Fibroblast of lung (primary cell): ENCODE measurements at regions not wholly inside any gene's neighbourhood (a gene's known extent, or its start where the extent isn't known, plus 50 kb on each side); places are given as distances from the start of the nearest gene placed in this dataset.

ENCODE experiments used
- DNase-seq, 2 donors: peaks; one replicate each; pipeline versions ENCODE4 v3.0.0 to v3.0.0-alpha.2; 2010; ENCODE audit warnings: low read depth in 2 of 2
- H2AFZ ChIP-seq: 2 replicates; pipeline ENCODE4 v1.5.1; 2012; ENCODE audit warnings: low read length, control low read depth, inconsistent platforms
- H3K27ac ChIP-seq: 2 replicates; pipeline ENCODE4 v1.5.1; 2011; ENCODE audit warnings: low read length, control low read depth; ENCODE audit not compliant: insufficient read depth
- H3K27me3 ChIP-seq: 2 replicates; pipeline ENCODE4 v1.5.1; 2011; ENCODE audit warnings: mild to moderate bottlenecking, low read length; ENCODE audit not compliant: control insufficient read depth, insufficient read depth
- H3K36me3 ChIP-seq: 2 replicates; pipeline ENCODE4 v1.5.1; 2011; ENCODE audit warnings: low read length; ENCODE audit not compliant: control insufficient read depth, insufficient read depth
- H3K4me1 ChIP-seq: 2 replicates; pipeline ENCODE4 v1.5.1; 2011; ENCODE audit warnings: low read length; ENCODE audit not compliant: control insufficient read depth, insufficient read depth; ENCODE audit errors: extremely low read depth
- H3K4me2 ChIP-seq: 2 replicates; pipeline ENCODE4 v1.5.1; 2011; ENCODE audit warnings: low read length, control low read depth; ENCODE audit not compliant: insufficient read depth; ENCODE audit errors: extremely low read depth
- H3K4me3 ChIP-seq, 4 experiments: fragments of 200-600 bp in 1 of 4; sonication (generic) in 1 of 4; replicated peaks in 1 of 4; 2 replicates each; pipeline ENCODE4 v1.5.1; 2011 to 2016; ENCODE audit warnings: low read length in 4 of 4, low read depth in 3 of 4, mild to moderate bottlenecking in 3 of 4, control low read depth in 2 of 4, inconsistent platforms in 1 of 4, mixed read lengths in 1 of 4; ENCODE audit not compliant: insufficient read depth in 1 of 4; ENCODE audit errors: control extremely low read depth in 1 of 4
- H3K79me2 ChIP-seq: 2 replicates; pipeline ENCODE4 v1.5.1; 2012; ENCODE audit warnings: mild to moderate bottlenecking, low read length, inconsistent platforms; ENCODE audit not compliant: control insufficient read depth, insufficient read depth
- H3K9ac ChIP-seq: 2 replicates; pipeline ENCODE4 v1.5.1; 2011; ENCODE audit warnings: mild to moderate bottlenecking, low read length, control low read depth; ENCODE audit not compliant: insufficient read depth
- H3K9me3 ChIP-seq: 2 replicates; pipeline ENCODE4 v1.5.1; 2012; ENCODE audit warnings: low read depth, low read length; ENCODE audit not compliant: control insufficient read depth, insufficient read depth
- H4K20me1 ChIP-seq: 2 replicates; pipeline ENCODE4 v1.5.1; 2011; ENCODE audit warnings: low read length; ENCODE audit not compliant: control insufficient read depth, insufficient read depth; ENCODE audit errors: extremely low read depth
- EZH2 ChIP-seq: IDR thresholded peaks from 2 replicates; pipeline ENCODE4 v1.5.1; 2012; ENCODE audit warnings: low read length, control low read depth, mild to moderate bottlenecking; ENCODE audit errors: missing control alignments
- TF ChIP-seq, protein P1 (sequence below), 2 donors: IDR thresholded peaks in 1 of 2; conservative IDR thresholded peaks in 1 of 2; 1 replicate in 1 of 2; 2 replicates in 1 of 2; pipeline ENCODE4 v1.5.1; 2011 to 2012; ENCODE audit warnings: low read length in 2 of 2, control low read depth in 1 of 2, inconsistent platforms in 1 of 2, low read depth in 1 of 2, mild to moderate bottlenecking in 1 of 2

DNA sequence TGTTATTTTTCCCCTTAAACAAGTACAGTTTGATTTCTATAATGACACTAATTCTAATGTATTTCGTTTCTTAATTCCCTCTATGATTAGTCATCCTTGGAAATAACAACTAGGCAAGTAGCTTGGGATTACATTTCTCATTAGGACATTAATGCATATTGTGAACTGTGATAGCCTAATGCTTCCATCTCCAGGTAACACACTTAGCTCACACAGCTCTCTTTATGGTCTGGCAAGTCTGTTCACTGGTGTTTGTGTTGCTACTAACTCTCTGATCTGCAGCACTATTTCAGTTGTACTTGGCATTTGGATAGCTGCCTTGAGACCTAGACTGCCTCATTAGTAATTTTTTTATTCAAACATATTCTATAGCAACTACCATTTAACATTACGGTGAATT lies 853.2 kb downstream of the SORCS3 start:
- Histone ChIP-seq H4K20me1 (no peaks in the 10 kb centered on the region), H3K27me3 (no peaks in the 10 kb centered on the region), H3K9ac (no peak overlapping the region), H3K27ac (no peak overlapping the region), H2AFZ (no peak overlapping the region), H3K4me2 (no peak overlapping the region), H3K4me1 (no peaks in the 10 kb centered on the region), H3K36me3 (no peaks in the 10 kb centered on the region), H3K9me3 (no peaks in the 10 kb centered on the region), H3K79me2 (no peaks in the 10 kb centered on the region), H3K4me3 (no peak overlapping the region)
- no peak for TF ChIP-seq EZH2
- TF ChIP-seq, protein P1, sequence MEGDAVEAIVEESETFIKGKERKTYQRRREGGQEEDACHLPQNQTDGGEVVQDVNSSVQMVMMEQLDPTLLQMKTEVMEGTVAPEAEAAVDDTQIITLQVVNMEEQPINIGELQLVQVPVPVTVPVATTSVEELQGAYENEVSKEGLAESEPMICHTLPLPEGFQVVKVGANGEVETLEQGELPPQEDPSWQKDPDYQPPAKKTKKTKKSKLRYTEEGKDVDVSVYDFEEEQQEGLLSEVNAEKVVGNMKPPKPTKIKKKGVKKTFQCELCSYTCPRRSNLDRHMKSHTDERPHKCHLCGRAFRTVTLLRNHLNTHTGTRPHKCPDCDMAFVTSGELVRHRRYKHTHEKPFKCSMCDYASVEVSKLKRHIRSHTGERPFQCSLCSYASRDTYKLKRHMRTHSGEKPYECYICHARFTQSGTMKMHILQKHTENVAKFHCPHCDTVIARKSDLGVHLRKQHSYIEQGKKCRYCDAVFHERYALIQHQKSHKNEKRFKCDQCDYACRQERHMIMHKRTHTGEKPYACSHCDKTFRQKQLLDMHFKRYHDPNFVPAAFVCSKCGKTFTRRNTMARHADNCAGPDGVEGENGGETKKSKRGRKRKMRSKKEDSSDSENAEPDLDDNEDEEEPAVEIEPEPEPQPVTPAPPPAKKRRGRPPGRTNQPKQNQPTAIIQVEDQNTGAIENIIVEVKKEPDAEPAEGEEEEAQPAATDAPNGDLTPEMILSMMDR (conservative IDR thresholded peaks at IDR 0.05 in 1 of 2, IDR thresholded peaks at IDR 0.05 in 1 of 2; ENCODE audit: low read depth in 1 of 2, low read length in 2 of 2): no peak
- no peak for DNase-seq

DNA sequence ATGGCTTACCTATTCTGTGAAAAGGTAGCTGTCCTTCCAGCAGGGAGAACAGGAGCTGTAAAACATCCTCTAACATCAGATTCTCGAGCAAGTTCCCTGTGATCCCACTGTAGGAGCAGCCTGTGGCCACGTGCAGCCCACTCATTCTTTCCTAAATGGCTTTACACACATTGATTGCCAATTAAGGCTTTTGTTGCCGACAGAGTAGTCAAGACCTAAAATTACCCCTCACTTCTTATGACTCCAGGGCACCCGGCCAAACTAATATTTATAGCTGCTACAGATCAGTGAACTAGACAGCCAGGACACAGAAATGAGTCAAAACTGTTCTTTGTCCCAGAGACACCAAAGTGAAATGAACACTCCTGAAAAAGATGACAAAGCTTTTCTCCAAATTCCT lies 832.1 kb downstream of the SORCS3 start:
- Histone ChIP-seq H3K4me2 (no peak overlapping the region), H3K4me1 (no peaks in the 10 kb centered on the region), H3K9me3 (no peaks in the 10 kb centered on the region), H3K4me3 (no peak overlapping the region), H3K79me2 (no peaks in the 10 kb centered on the region), H3K27ac (no peak overlapping the region), H3K9ac (no peak overlapping the region), H3K27me3 (no peaks in the 10 kb centered on the region), H3K36me3 (no peaks in the 10 kb centered on the region), H2AFZ (no peak overlapping the region), H4K20me1 (no peaks in the 10 kb centered on the region)
- TF ChIP-seq, protein P1 (conservative IDR thresholded peaks at IDR 0.05 in 1 of 2, IDR thresholded peaks at IDR 0.05 in 1 of 2; ENCODE audit: low read depth in 1 of 2, low read length in 2 of 2): no peak
- DNase-seq: no peak

DNA sequence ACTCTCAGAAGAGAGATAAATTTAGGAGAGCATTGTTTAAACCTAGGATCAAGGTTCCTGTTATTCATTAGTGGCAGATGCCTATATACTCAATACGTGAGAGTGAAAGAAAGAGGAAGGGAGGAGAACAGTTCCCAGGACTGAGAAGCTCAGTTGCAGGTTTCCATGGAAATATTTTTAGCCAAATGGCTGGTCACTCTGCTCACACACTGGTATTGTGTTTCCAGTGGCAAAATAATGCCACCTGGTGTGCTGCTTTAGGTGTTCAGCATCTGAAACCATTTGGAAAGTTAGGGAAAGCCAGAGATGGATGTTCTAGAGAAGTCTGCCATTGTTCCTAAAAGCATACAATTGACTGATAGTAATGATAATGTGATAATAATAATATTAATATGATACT lies 827.7 kb downstream of the SORCS3 start:
- Histone ChIP-seq H3K9me3 (no peaks in the 10 kb centered on the region), H3K27me3 (no peaks in the 10 kb centered on the region), H3K27ac (no peak overlapping the region), H3K79me2 (no peaks in the 10 kb centered on the region), H3K36me3 (no peaks in the 10 kb centered on the region), H3K9ac (no peak overlapping the region), H3K4me3 (no peak overlapping the region), H3K4me2 (no peak overlapping the region), H3K4me1 (no peaks in the 10 kb centered on the region), H4K20me1 (no peaks in the 10 kb centered on the region), H2AFZ (no peak overlapping the region)
- no peak for DNase-seq
- TF ChIP-seq EZH2: no peak
- TF ChIP-seq, protein P1 (conservative IDR thresholded peaks at IDR 0.05 in 1 of 2, IDR thresholded peaks at IDR 0.05 in 1 of 2; ENCODE audit: low read depth in 1 of 2, low read length in 2 of 2): no peak
